ENCODE measurements at regions not wholly inside any gene's neighbourhood (a gene's known extent, or its start where the extent isn't known, plus 50 kb on each side); places are given as distances from the start of the nearest gene placed in this dataset.
A peak's percentile ranks its signal among the peaks of the same experiment; 100 is the strongest.

DNA sequence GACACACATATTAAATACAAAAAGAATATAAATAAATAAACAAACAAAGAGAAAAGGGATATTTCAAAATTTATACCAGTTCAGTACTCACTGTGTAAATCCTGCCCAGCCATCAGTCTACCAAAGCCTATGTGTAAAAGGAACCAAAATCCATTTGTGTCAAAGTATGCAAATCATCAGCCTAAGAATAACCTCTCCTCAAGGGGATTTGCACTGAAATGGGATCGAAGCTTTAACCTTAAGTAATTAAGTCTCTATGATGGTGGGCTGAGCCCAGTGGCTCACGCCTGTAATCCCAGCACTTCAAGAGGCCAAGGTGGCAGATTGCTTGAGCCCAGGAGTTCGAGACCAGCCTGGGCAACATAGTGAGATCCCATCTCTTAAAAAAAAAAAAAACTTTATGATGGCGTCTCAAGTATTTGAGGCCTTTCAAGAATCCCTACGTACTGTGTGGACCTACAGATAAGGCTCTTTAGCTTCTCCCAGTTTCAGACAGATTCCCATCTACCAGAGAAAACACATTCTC lies 57.8 kb upstream of the METAP2 start:
- POLR2A ChIA-PET = interaction anchor here (0.6 kb wide), 1 partner anchor 230 kb away, joined by 3 read pairs; no protein-coding TSS in a partner anchor

GRCh38 chr12:95417372-95417771 lies 56.6 kb upstream of the METAP2 start:
- Histone ChIP-seq H3K4me3 (ENCODE audit: low read length) (no peak overlapping the region), H3K9me3 (ENCODE audit: control insufficient read depth in 2 of 3, low read length in 3 of 3) (no peaks in the 10 kb centered on the region), H3K36me3 (ENCODE audit: control insufficient read depth in 2 of 3, insufficient read depth in 3 of 3, low read length in 3 of 3) (no peaks in the 10 kb centered on the region), H3K27ac (ENCODE audit: low read depth, low read length) (no peak overlapping the region), H3K27me3 (ENCODE audit: control insufficient read depth in 2 of 2, insufficient read depth in 2 of 2, low read length in 2 of 2) (no peaks in the 10 kb centered on the region), H3K4me1 (ENCODE audit: control insufficient read depth in 2 of 2, insufficient read depth in 2 of 2, low read length in 2 of 2) (no peaks in the 10 kb centered on the region)
- Mint-ChIP-seq H3K9me3 (peaks cover 0 to 2% (median 0%) of the 10 kb centered on the region in 11 donors), H3K4me1 (no peaks in the 10 kb centered on the region), H3K4me3 (no peak overlapping the region), H3K27ac (no peak overlapping the region), H3K36me3 (no peaks in the 10 kb centered on the region), H3K27me3 (peaks cover 0 to 4% (median 0%) of the 10 kb centered on the region in 5 donors)
- intact Hi-C loops (cut with micrococcal nuclease) = no loop called here
- CTCF ChIA-PET = no interaction called here
- POLR2A ChIA-PET = interaction anchor here (0.7 kb wide), 1 partner anchor 84 kb away, joined by 3 read pairs; no protein-coding TSS in a partner anchor
- no peak for ATAC-seq
- no peak for DNase-seq

More for the DNA sequence above, 57.8 kb upstream of the METAP2 start:
- Mint-ChIP-seq H3K4me3 (no peak overlapping the region), H3K36me3 (no peaks in the 10 kb centered on the region), H3K9me3 (peaks cover 0 to 2% (median 0%) of the 10 kb centered on the region in 11 donors), H3K27ac (peak overlapping the region in 1 of 9 donors; percentile 13), H3K4me1 (no peaks in the 10 kb centered on the region), H3K27me3 (peaks cover 0 to 4% (median 0%) of the 10 kb centered on the region in 5 donors)
- Histone ChIP-seq H3K27ac (ENCODE audit: low read depth, low read length) (no peak overlapping the region), H3K27me3 (ENCODE audit: control insufficient read depth in 2 of 2, insufficient read depth in 2 of 2, low read length in 2 of 2) (no peaks in the 10 kb centered on the region), H3K9me3 (ENCODE audit: control insufficient read depth in 2 of 3, low read length in 3 of 3) (no peaks in the 10 kb centered on the region), H3K36me3 (ENCODE audit: control insufficient read depth in 2 of 3, insufficient read depth in 3 of 3, low read length in 3 of 3) (no peaks in the 10 kb centered on the region), H3K4me3 (ENCODE audit: low read length) (no peak overlapping the region), H3K4me1 (ENCODE audit: control insufficient read depth in 2 of 2, insufficient read depth in 2 of 2, low read length in 2 of 2) (no peaks in the 10 kb centered on the region)
- CTCF ChIA-PET = no interaction called here
- intact Hi-C loops (cut with micrococcal nuclease) = no loop called here
- ATAC-seq (no peak), DNase-seq (no peak)

- H3K4me3 Mint-ChIP-seq = no peak overlapping the region
Observed at GRCh38 chr12:95418142-95418541, 55.8 kb upstream of the METAP2 start.

More at GRCh38 chr12:95418142-95418541, 55.8 kb upstream of the METAP2 start:
- intact Hi-C loops (cut with micrococcal nuclease) = no loop called here
- DNase-seq (no peak), ATAC-seq (no peak)
- Histone ChIP-seq H3K36me3 (ENCODE audit: control insufficient read depth in 2 of 3, insufficient read depth in 3 of 3, low read length in 3 of 3) (no peaks in the 10 kb centered on the region), H3K9me3 (ENCODE audit: control insufficient read depth in 2 of 3, low read length in 3 of 3) (no peaks in the 10 kb centered on the region), H3K27ac (ENCODE audit: low read depth, low read length) (no peak overlapping the region), H3K4me1 (ENCODE audit: control insufficient read depth in 2 of 2, insufficient read depth in 2 of 2, low read length in 2 of 2) (no peaks in the 10 kb centered on the region), H3K4me3 (ENCODE audit: low read length) (no peak overlapping the region), H3K27me3 (ENCODE audit: control insufficient read depth in 2 of 2, insufficient read depth in 2 of 2, low read length in 2 of 2) (no peaks in the 10 kb centered on the region)
- H3K36me3 Mint-ChIP-seq = no peaks in the 10 kb centered on the region
- peaks cover 0 to 2% (median 0%) of the 10 kb centered on the region in 11 donors for H3K9me3 Mint-ChIP-seq
- no peak overlapping the region for H3K27ac Mint-ChIP-seq
- ChIA-PET POLR2A (interaction anchor here (0.7 kb wide), 1 partner anchor 83 kb away, joined by 3 read pairs; no protein-coding TSS in a partner anchor), CTCF (no interaction called here)
- peaks cover 0 to 4% (median 0%) of the 10 kb centered on the region in 5 donors for H3K27me3 Mint-ChIP-seq
- H3K4me1 Mint-ChIP-seq = no peaks in the 10 kb centered on the region
